ENCODE measurements at regions not wholly inside any gene's neighbourhood (a gene's known extent, or its start where the extent isn't known, plus 50 kb on each side); places are given as distances from the start of the nearest gene placed in this dataset.

- Mint-ChIP-seq H3K4me1 (no peaks in the 10 kb centered on the region), H3K27ac (no peak overlapping the region), H3K4me3 (no peak overlapping the region), H3K27me3 (peaks cover 18% of the 10 kb centered on the region), H3K9me3 (ENCODE audit: insufficient read depth) (no peaks in the 10 kb centered on the region)
- no peak overlapping the region for H3K4me2 ChIP-seq (replicated peaks; ENCODE audit: low read depth, low read length, poor library complexity, severe bottlenecking)
- no peaks in the 10 kb centered on the region for H3K36me3 ChIP-seq (replicated peaks in 1 of 2; ENCODE audit: control extremely low read depth in 1 of 2, control insufficient read depth in 1 of 2, extremely low read depth in 1 of 2, insufficient read depth in 2 of 2, low read length in 1 of 2)
- no peaks in the 10 kb centered on the region for H3K79me2 ChIP-seq (ENCODE audit: control insufficient read depth, insufficient read depth, low read length)
- no peak overlapping the region for H3K4me3 ChIP-seq (ENCODE audit: control extremely low read depth in 1 of 5, extremely low read depth in 1 of 5, insufficient read depth in 1 of 5, low read depth in 2 of 5, low read length in 4 of 5)
- CTCF ChIA-PET = interaction anchor here (0.6 to 4.3 kb wide), 23 partner anchors 8 to 990 kb away, joined by 3 to 78 read pairs (median 4); no protein-coding TSS in a partner anchor
- intact Hi-C loops (cut with micrococcal nuclease) = loop anchor here (5.0 kb wide), 1 partner anchor 218 kb away; no protein-coding TSS in a partner anchor
- peaks cover 0 to 5% (median 0%) of the 10 kb centered on the region in 3 donors for H3K9me3 ChIP-seq (ENCODE audit: control extremely low read depth in 1 of 3, control insufficient read depth in 2 of 3, insufficient read depth in 1 of 3, low read length in 2 of 3)
- no peaks in the 10 kb centered on the region for H4K20me1 ChIP-seq (ENCODE audit: control insufficient read depth, insufficient read depth, low read length, poor library complexity, severe bottlenecking)
- no peak for ATAC-seq (ENCODE audit: low read depth)
- no peak overlapping the region for H3K27ac ChIP-seq (ENCODE audit: low read length in 2 of 2)
- DNase-seq = peak; percentile 20
- no peak overlapping the region for H2AFZ ChIP-seq (ENCODE audit: insufficient read depth, low read depth, low read length, poor library complexity, severe bottlenecking)
- no peak overlapping the region for H3K9ac ChIP-seq (ENCODE audit: low read length)
- POLR2A ChIA-PET = no interaction called here
- H3K4me1 ChIP-seq (ENCODE audit: control insufficient read depth in 2 of 2, insufficient read depth in 2 of 2, low read length in 2 of 2) = no peaks in the 10 kb centered on the region
- peaks cover 0 to 3% (median 0%) of the 10 kb centered on the region in 4 experiments for H3K27me3 ChIP-seq (replicated peaks in 1 of 4; ENCODE audit: control extremely low read depth in 1 of 4, control insufficient read depth in 3 of 4, insufficient read depth in 4 of 4, low read length in 3 of 4)
- WGBS (ENCODE audit: insufficient coverage) = no CpG with 5 or more reads among the region's 4 CpGs
- TF ChIP-seq CTCF (IDR thresholded peaks at IDR 0.05) (peak; percentile 67), EZH2 (IDR thresholded peaks at IDR 0.05; ENCODE audit: borderline replicate concordance, insufficient read depth, low read depth, low read length, poor library complexity, severe bottlenecking) (no peak)
Observed at GRCh38 chr4:114384629-114385028, 214.0 kb upstream of the UGT8 start.

DNA sequence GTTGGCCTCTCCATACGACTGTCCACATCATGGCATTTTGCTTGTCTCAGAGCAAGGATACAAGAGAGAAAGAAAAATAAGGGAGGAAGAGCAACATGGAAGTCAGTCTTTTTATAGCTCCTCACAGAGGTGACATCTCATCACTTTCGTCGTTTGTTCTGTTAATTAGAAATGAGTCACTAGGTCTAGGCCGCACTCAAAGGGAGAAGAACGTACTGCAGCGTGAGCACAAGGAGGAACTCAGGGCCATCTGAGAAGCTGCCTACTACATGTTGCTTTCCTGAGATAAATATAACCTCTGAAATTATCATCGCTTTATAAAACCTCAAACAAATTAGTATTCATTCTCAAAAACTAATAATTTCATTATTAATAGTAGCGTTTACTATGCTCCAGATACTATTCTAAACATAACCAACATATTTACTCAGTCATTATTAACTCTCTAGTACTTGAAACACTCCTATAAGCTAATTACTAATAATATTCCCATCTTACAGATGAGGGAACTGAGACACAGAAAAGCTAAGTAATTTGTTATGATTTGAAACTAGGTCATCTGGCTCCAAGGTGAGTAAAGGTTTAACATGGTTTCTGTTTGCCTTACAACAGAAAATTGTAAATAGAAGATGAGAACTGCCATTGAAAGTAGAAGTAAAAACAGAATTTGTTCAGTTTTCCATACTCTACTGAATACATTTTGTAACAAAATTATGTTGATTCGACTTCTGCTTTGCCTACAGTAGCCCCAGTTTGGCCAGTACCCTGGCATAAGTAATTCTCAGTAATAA is 213.2 kb upstream of the UGT8 start:
- no peaks in the 10 kb centered on the region for H3K4me1 Mint-ChIP-seq
- 72% methylated on average over 6 of the region's 9 CpGs for WGBS (ENCODE audit: insufficient coverage)
- Histone ChIP-seq H2AFZ (ENCODE audit: insufficient read depth, low read depth, low read length, poor library complexity, severe bottlenecking) (no peak overlapping the region), H3K4me2 (replicated peaks; ENCODE audit: low read depth, low read length, poor library complexity, severe bottlenecking) (no peak overlapping the region), H4K20me1 (ENCODE audit: control insufficient read depth, insufficient read depth, low read length, poor library complexity, severe bottlenecking) (no peaks in the 10 kb centered on the region), H3K4me3 (ENCODE audit: control extremely low read depth in 1 of 5, extremely low read depth in 1 of 5, insufficient read depth in 1 of 5, low read depth in 2 of 5, low read length in 4 of 5) (no peak overlapping the region), H3K9ac (ENCODE audit: low read length) (no peak overlapping the region), H3K36me3 (replicated peaks in 1 of 2; ENCODE audit: control extremely low read depth in 1 of 2, control insufficient read depth in 1 of 2, extremely low read depth in 1 of 2, insufficient read depth in 2 of 2, low read length in 1 of 2) (no peaks in the 10 kb centered on the region), H3K4me1 (ENCODE audit: control insufficient read depth in 2 of 2, insufficient read depth in 2 of 2, low read length in 2 of 2) (no peaks in the 10 kb centered on the region), H3K79me2 (ENCODE audit: control insufficient read depth, insufficient read depth, low read length) (no peaks in the 10 kb centered on the region), H3K27ac (ENCODE audit: low read length in 2 of 2) (no peak overlapping the region), H3K27me3 (replicated peaks in 1 of 4; ENCODE audit: control extremely low read depth in 1 of 4, control insufficient read depth in 3 of 4, insufficient read depth in 4 of 4, low read length in 3 of 4) (peaks cover 0 to 3% (median 0%) of the 10 kb centered on the region in 4 experiments), H3K9me3 (ENCODE audit: control extremely low read depth in 1 of 3, control insufficient read depth in 2 of 3, insufficient read depth in 1 of 3, low read length in 2 of 3) (peaks cover 0 to 5% (median 0%) of the 10 kb centered on the region in 3 donors)
- H3K4me3 Mint-ChIP-seq = no peak overlapping the region
- peaks cover 18% of the 10 kb centered on the region for H3K27me3 Mint-ChIP-seq
- DNase-seq (no peak), ATAC-seq (ENCODE audit: low read depth) (no peak)
- no peak overlapping the region for H3K27ac Mint-ChIP-seq
- no peaks in the 10 kb centered on the region for H3K9me3 Mint-ChIP-seq (ENCODE audit: insufficient read depth)
- no peak for TF ChIP-seq EZH2 (IDR thresholded peaks at IDR 0.05; ENCODE audit: borderline replicate concordance, insufficient read depth, low read depth, low read length, poor library complexity, severe bottlenecking)
- no peak for TF ChIP-seq CTCF (IDR thresholded peaks at IDR 0.05)
- POLR2A ChIA-PET = no interaction called here
- intact Hi-C loops (cut with micrococcal nuclease) = loop anchor here (5.0 kb wide), 1 partner anchor 217 kb away; no protein-coding TSS in a partner anchor
- CTCF ChIA-PET = interaction anchor here (0.7 to 4.3 kb wide), 22 partner anchors 8 to 990 kb away, joined by 3 to 78 read pairs (median 4); no protein-coding TSS in a partner anchor
